Pancreas (tissue), 10 donors: ENCODE measurements at regions not wholly inside any gene's neighbourhood (a gene's known extent, or its start where the extent isn't known, plus 50 kb on each side); places are given as distances from the start of the nearest gene placed in this dataset.
A peak's percentile ranks its signal among the peaks of the same experiment; 100 is the strongest.

Experiments
- ATAC-seq, 4 donors: fragments of 200-7000 bp; cut with Tn5 transposase; one replicate each; pipeline versions ENCODE4 v1.8.0 to v1.9.1; 2020; ENCODE audit warnings: mild to moderate bottlenecking in 4 of 4, moderate library complexity in 4 of 4
- DNase-seq, 6 donors: peaks; one replicate each; pipeline ENCODE4 v3.0.0-alpha.2; 2020
- FAIRE-seq: peaks from 2 replicates; lab custom pipeline; 2012; peaks lifted over from hg19 to GRCh38; lab: Jason Lieb, UNC
- H3K27ac ChIP-seq, 4 donors: fragments of 200-600 bp; sonication (generic); 1 replicate in 3 of 4; 2 replicates in 1 of 4; pipeline versions ENCODE4 v1.5.0 to v1.8.0; 2020
- H3K27me3 ChIP-seq, 4 donors: fragments of 200-600 bp; one replicate each; pipeline ENCODE4 v1.8.0; 2021
- H3K36me3 ChIP-seq, 3 donors: fragments of 200-600 bp; sonication (generic) in 1 of 3; one replicate each; pipeline versions ENCODE4 v1.5.0 to v1.8.0; 2020 to 2021
- H3K4me1 ChIP-seq, 3 donors: fragments of 200-600 bp; one replicate each; pipeline ENCODE4 v1.8.0; 2021
- H3K4me3 ChIP-seq, 4 donors: fragments of 200-600 bp; sonication (generic) in 2 of 4; one replicate each; pipeline versions ENCODE4 v1.5.0 to v1.8.0; 2020 to 2021
- H3K9me3 ChIP-seq, 4 donors: fragments of 200-600 bp; one replicate each; pipeline ENCODE4 v1.8.0; 2021
- WGBS, 2 donors: extraction: QIAGEN DNeasy Blood & Tissue Kit; methylation state at CpG; one replicate each; pipeline ENCODE4 v1.1.7; 2013; 5-methylcytosine and 5-hydroxymethylcytosine counted together
- intact Hi-C, 3 donors: fragments of 100-400 bp; cut with DNase I; formaldehyde crosslinking; loops; one replicate each; pipeline versions ENCODE4 v1.11.1 to v1.14.2; 2022
- TF ChIP-seq, protein P1 (sequence below), 4 donors: fragments of 200-600 bp; sonication (generic) in 3 of 4; IDR thresholded peaks; one replicate each; pipeline versions ENCODE4 v1.5.0 to v1.8.0; 2021; ENCODE audit warnings: antibody characterized with exemption in 4 of 4
- donor health status: healthy with polysubstance abuse.
- donor health status: DM: no; HTN: no; CAD: no; lungs with moderate emphysema.
- donor health status: DM: no; HTN: no; CAD: no.
- donor health status: control.
- donor health status: control.
- donor health status: Bipolar disorder and iron deficiency.
- donor health status: DM: yes; HTN: yes; CAD: no.
- donor health status: DM: no; HTN: no; CAD: no.
- donor health status: DM: no; HTN: no; CAD: no.
- donor health status: DM: yes; HTN: yes; CAD: no.

GRCh38 chr5:125004009-125004408, 257.6 kb upstream of the ZNF608 start:
- TF ChIP-seq, protein P1, sequence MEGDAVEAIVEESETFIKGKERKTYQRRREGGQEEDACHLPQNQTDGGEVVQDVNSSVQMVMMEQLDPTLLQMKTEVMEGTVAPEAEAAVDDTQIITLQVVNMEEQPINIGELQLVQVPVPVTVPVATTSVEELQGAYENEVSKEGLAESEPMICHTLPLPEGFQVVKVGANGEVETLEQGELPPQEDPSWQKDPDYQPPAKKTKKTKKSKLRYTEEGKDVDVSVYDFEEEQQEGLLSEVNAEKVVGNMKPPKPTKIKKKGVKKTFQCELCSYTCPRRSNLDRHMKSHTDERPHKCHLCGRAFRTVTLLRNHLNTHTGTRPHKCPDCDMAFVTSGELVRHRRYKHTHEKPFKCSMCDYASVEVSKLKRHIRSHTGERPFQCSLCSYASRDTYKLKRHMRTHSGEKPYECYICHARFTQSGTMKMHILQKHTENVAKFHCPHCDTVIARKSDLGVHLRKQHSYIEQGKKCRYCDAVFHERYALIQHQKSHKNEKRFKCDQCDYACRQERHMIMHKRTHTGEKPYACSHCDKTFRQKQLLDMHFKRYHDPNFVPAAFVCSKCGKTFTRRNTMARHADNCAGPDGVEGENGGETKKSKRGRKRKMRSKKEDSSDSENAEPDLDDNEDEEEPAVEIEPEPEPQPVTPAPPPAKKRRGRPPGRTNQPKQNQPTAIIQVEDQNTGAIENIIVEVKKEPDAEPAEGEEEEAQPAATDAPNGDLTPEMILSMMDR (IDR thresholded peaks at IDR 0.05), result no peak

GRCh38 chr5:125005266-125005665, 258.8 kb upstream of the ZNF608 start:
- Histone ChIP-seq H3K27me3 (no peaks in the 10 kb centered on the region), H3K27ac (no peak overlapping the region), H3K9me3 (no peaks in the 10 kb centered on the region), H3K36me3 (no peaks in the 10 kb centered on the region), H3K4me3 (no peak overlapping the region), H3K4me1 (peaks cover 0 to 22% (median 3%) of the 10 kb centered on the region in 3 donors)
- ATAC-seq (peak in 2 of 4 donors; percentile 28 to 39), DNase-seq (no peak), FAIRE-seq (no peak)
- TF ChIP-seq, protein P1 (IDR thresholded peaks at IDR 0.05), result no peak
- intact Hi-C loops, result loop anchor here in 1 of 3 donors (10.0 kb wide), 1 partner anchor 90 kb away; no protein-coding TSS in a partner anchor
- 9 to 11% methylated on average over 4 of the region's 4 CpGs for whole genome bisulfite sequencing, 2 donors

More at GRCh38 chr5:125004009-125004408, 257.6 kb upstream of the ZNF608 start:
- intact Hi-C loops, result loop anchor here in 1 of 3 donors (10.0 kb wide), 1 partner anchor 89 kb away; no protein-coding TSS in a partner anchor
- H3K36me3 ChIP-seq, result no peaks in the 10 kb centered on the region
- no peak for DNase-seq
- H3K4me1 ChIP-seq, result peaks cover 0 to 22% (median 3%) of the 10 kb centered on the region in 3 donors
- no peak for ATAC-seq
- no peaks in the 10 kb centered on the region for H3K27me3 ChIP-seq
- no peaks in the 10 kb centered on the region for H3K9me3 ChIP-seq
- H3K4me3 ChIP-seq, result no peak overlapping the region
- H3K27ac ChIP-seq, result no peak overlapping the region
- FAIRE-seq, result no peak
- 64 to 69% methylated on average over 5 of the region's 5 CpGs for WGBS, 2 donors

DNA sequence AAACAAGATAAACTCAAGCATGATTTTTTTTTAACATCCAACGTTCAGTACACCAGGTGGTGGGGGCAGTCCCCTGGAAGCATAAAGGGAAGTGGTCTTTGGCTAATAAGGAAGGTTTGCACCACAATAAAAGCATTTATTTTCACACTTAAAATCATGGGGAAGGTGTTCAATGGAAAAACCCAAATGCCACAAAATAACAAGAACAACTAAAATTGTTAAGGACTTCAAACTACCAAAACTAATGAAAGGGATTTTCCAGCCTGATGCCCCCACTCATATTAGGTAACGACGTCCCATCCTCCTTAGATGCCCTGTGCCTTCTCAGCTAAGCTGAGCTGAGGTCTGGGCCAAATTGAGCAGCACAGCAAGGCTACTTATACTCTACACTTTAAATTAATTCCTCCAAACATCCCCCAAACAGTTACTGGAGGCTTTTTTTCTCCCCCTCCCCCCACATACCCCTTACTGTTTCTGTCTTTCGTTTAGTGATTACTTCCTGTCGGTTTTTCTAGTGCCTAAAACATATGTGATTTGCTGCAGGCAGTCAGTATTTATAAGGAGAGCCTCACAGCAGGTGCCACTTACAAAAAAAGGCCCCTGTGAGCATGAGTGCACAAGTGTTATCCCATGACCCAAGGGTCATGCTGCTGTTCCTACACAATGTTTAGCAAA, 259.7 kb upstream of the ZNF608 start:
- no peak for DNase-seq
- TF ChIP-seq, protein P1 (IDR thresholded peaks at IDR 0.05), result no peak
- no peak for FAIRE-seq
- Histone ChIP-seq H3K36me3 (no peaks in the 10 kb centered on the region), H3K27ac (no peak overlapping the region), H3K4me3 (no peak overlapping the region), H3K9me3 (no peaks in the 10 kb centered on the region), H3K27me3 (no peaks in the 10 kb centered on the region), H3K4me1 (peaks cover 0 to 22% (median 4%) of the 10 kb centered on the region in 3 donors)
- 67 to 75% methylated on average over 5 of the region's 5 CpGs for WGBS, 2 donors
- no peak for ATAC-seq
- intact Hi-C loops, result loop anchor here in 1 of 3 donors (10.0 kb wide), 1 partner anchor 91 kb away; no protein-coding TSS in a partner anchor

DNA sequence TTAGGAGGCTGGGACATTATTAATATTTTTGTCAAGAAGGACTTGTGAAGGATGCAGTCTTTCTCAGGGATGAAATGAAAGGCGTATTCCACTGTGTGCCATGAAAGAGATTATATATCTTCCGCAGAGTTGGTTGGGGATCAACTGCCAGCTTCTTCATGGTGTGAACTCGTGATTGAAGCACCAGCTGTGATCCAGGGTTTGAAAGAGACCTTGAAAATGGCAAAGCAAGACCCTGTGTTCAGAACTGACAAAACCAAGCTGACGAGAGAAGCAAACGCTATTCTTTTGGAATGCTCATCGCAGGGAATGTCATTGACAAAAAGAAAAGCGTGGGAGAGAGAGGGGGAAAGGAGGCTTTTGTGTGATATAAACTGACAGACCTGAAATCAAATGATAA, 263.9 kb upstream of the ZNF608 start:
- DNase-seq (no peak), ATAC-seq (no peak), FAIRE-seq (no peak)
- Histone ChIP-seq H3K36me3 (no peaks in the 10 kb centered on the region), H3K4me3 (no peak overlapping the region), H3K4me1 (peaks cover 25 to 38% (median 30%) of the 10 kb centered on the region in 3 donors), H3K27me3 (no peaks in the 10 kb centered on the region), H3K27ac (no peak overlapping the region), H3K9me3 (no peaks in the 10 kb centered on the region)
- WGBS, 2 donors, result 59 to 60% methylated on average over 7 of the region's 7 CpGs
- TF ChIP-seq, protein P1 (IDR thresholded peaks at IDR 0.05), result no peak
- intact Hi-C loops, result no loop called here

DNA sequence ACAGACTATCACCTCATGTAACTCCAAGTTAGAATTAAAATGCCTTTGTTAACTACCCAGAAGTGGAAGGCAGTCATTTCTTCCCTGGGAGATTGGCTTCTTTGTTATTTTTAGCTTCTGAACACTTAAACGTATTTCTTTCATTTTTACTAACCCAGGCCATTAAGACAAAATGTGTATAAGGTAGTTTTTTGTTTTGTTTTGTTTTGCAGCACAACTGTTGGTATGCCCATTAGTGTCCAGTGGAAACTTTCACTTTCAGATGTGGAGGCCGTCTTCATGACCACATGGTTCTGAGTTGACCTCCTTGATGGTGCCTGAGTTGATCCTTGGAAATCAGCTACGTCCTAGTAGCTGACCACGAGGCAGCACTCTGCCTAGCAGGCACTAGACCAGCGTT, 264.6 kb upstream of the ZNF608 start:
- Histone ChIP-seq H3K36me3 (no peaks in the 10 kb centered on the region), H3K4me1 (peaks cover 25 to 32% (median 26%) of the 10 kb centered on the region in 3 donors), H3K27ac (peak overlapping the region in 2 of 4 donors; percentile 29 to 78), H3K9me3 (no peaks in the 10 kb centered on the region), H3K4me3 (no peak overlapping the region), H3K27me3 (no peaks in the 10 kb centered on the region)
- intact Hi-C loops, result no loop called here
- DNase-seq (no peak), ATAC-seq (peak; percentile 11 to 17 (median 12)), FAIRE-seq (no peak)
- TF ChIP-seq, protein P1 (IDR thresholded peaks at IDR 0.05), result no peak
- WGBS, 2 donors, result 44 to 63% methylated on average over 5 of the region's 5 CpGs
